ENCODE measurements at regions not wholly inside any gene's neighbourhood (a gene's known extent, or its start where the extent isn't known, plus 50 kb on each side); places are given as distances from the start of the nearest gene placed in this dataset.

DNA sequence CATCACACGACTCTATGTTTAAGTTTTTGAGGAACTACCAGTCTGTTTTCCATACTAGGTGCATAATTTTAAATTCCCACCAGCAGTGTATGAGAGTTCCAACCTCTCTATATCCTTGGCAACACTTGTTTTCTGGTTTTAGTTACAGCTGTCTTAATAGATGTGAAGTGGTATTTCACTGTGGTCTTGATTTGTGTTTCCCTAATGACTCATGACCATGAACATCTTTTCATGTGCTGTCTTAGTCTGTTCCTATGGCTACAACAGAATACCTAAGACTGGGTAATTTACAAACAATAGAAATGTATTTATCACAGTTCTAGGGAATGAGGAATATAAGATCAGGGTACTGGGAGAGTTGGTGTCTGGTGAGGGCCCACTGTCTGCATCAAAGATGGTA is 51.5 kb upstream of the GPR78 start:
- in situ Hi-C loops (cut with MboI; ENCODE audit: low sequenced_read_pairs): no loop called here
- no peak overlapping the region for H2BK15ac ChIP-seq (ENCODE audit: low read depth, low read length)
- H3K4me1 ChIP-seq (ENCODE audit: control insufficient read depth, insufficient read depth, low read length): peaks cover 17% of the 10 kb centered on the region; the same call in 1 of the 2 replicates
- no peak overlapping the region for H3K23ac ChIP-seq (ENCODE audit: low read depth, low read length)
- H2BK20ac ChIP-seq (ENCODE audit: low read depth, low read length): no peak overlapping the region
- H4K8ac ChIP-seq (ENCODE audit: low read depth in 2 of 2, low read length in 2 of 2): no peak overlapping the region
- intact Hi-C loops (cut with micrococcal nuclease): no loop called here
- peak; percentile 65 for DNase-seq
- ChIA-PET CTCF (no interaction called here), POLR2A (ENCODE audit: unreplicated experiment) (no interaction called here)
- BruUV-seq (replicated peaks): no TSS peak
- no peak overlapping the region for H3K14ac ChIP-seq (replicated peaks; ENCODE audit: low read depth, low read length)
- H3K9me3 ChIP-seq (ENCODE audit: control insufficient read depth, insufficient read depth, low read length): no peaks in the 10 kb centered on the region
- ATAC-seq (ENCODE audit: low read depth): peak; percentile 46
- no peak overlapping the region for H3K4me3 ChIP-seq (ENCODE audit: insufficient read depth, low read depth, low read length)
- no peak overlapping the region for H4K5ac ChIP-seq (ENCODE audit: low read depth, low read length)
- no peak overlapping the region for H3K56ac ChIP-seq (ENCODE audit: extremely low read depth, insufficient read depth, low read length)
- H2BK5ac ChIP-seq (ENCODE audit: low read depth, low read length, poor library complexity, severe bottlenecking): no peak overlapping the region
- no peak overlapping the region for H2BK120ac ChIP-seq (ENCODE audit: low read depth, low read length)
- no peaks in the 10 kb centered on the region for H4K20me1 ChIP-seq (ENCODE audit: insufficient read depth, low read length)
- H3K36me3 ChIP-seq (ENCODE audit: control insufficient read depth, insufficient read depth, low read length): no peaks in the 10 kb centered on the region
- peaks cover 11% of the 10 kb centered on the region; the same call in 1 of the 2 replicates for H3K9me1 ChIP-seq (ENCODE audit: insufficient read depth, low read length)
- H2AFZ ChIP-seq (replicated peaks; ENCODE audit: low read length, poor library complexity): no peak overlapping the region
- H2AK5ac ChIP-seq (ENCODE audit: low read depth, low read length): no peak overlapping the region
- WGBS, 2 experiments (ENCODE audit: extremely low coverage in 2 of 2, insufficient read length in 1 of 2): no CpG with 5 or more reads among the region's 1 CpG
- H3K27ac ChIP-seq (ENCODE audit: insufficient read depth, low read length): no peak overlapping the region
- H4K91ac ChIP-seq (ENCODE audit: insufficient read depth, low read depth, low read length): no peak overlapping the region
- dilution Hi-C loops (cut with HindIII; ENCODE audit: low sequenced_read_pairs, unreplicated experiment): no loop called here
- H3K18ac ChIP-seq (ENCODE audit: low read depth, low read length): no peak overlapping the region
- H3K79me1 ChIP-seq (ENCODE audit: low read depth in 1 of 2, low read length in 2 of 2): no peaks in the 10 kb centered on the region
- H3K4ac ChIP-seq (ENCODE audit: low read depth, low read length): no peak overlapping the region
- peaks cover 2% of the 10 kb centered on the region; the same call in 1 of the 2 replicates for H3K27me3 ChIP-seq (ENCODE audit: control insufficient read depth, insufficient read depth, low read length)
- no peak overlapping the region for H2AK9ac ChIP-seq (replicated peaks; ENCODE audit: low read depth, low read length, poor library complexity)
- TF ChIP-seq FOS (IDR thresholded peaks at IDR 0.05; ENCODE audit: low read depth, low read length) (peak; percentile 37; the same call in 1 of the 2 replicates), RFX5 (IDR thresholded peaks at IDR 0.05; ENCODE audit: low read depth, low read length) (no peak)
- no peak overlapping the region for H3K4me2 ChIP-seq (ENCODE audit: low read depth, low read length)
- H3K9ac ChIP-seq (ENCODE audit: low read depth, low read length): no peak overlapping the region
